Activated naive CD4-positive, alpha-beta T cell treated with anti-CD3 and anti-CD28 coated beads, Interleukin-2, amount 50 U/mL, for 24 hours (primary cell): ENCODE measurements at regions not wholly inside any gene's neighbourhood (a gene's known extent, or its start where the extent isn't known, plus 50 kb on each side); places are given as distances from the start of the nearest gene placed in this dataset.

ENCODE experiments used
- H3K27ac Mint-ChIP-seq: one replicate; pipeline ENCODE4 v1.8.0; 2021; ENCODE audit warnings: mild to moderate bottlenecking, mixed read lengths
- H3K27me3 Mint-ChIP-seq: one replicate; pipeline ENCODE4 v1.8.0; 2021; ENCODE audit warnings: mixed read lengths
- H3K36me3 Mint-ChIP-seq: one replicate; pipeline ENCODE4 v1.8.0; 2021; ENCODE audit warnings: mixed read lengths
- H3K4me1 Mint-ChIP-seq: one replicate; pipeline ENCODE4 v1.8.0; 2021; ENCODE audit warnings: mixed read lengths
- H3K4me3 Mint-ChIP-seq: one replicate; pipeline ENCODE4 v1.8.0; 2021; ENCODE audit warnings: mild to moderate bottlenecking, mixed read lengths
- H3K9me3 Mint-ChIP-seq: one replicate; pipeline ENCODE4 v1.8.0; 2021; ENCODE audit warnings: mixed read lengths

- Mint-ChIP-seq H3K9me3 (peaks cover 5% of the 10 kb centered on the region), H3K27me3 (no peaks in the 10 kb centered on the region), H3K4me1 (no peaks in the 10 kb centered on the region), H3K4me3 (no peak overlapping the region), H3K36me3 (no peaks in the 10 kb centered on the region), H3K27ac (no peak overlapping the region)
Measured at GRCh38 chr6:68458447-68458846, 176.6 kb upstream of the ADGRB3 start.

GRCh38 chr6:68447112-68447511, 188.0 kb upstream of the ADGRB3 start:
- H3K4me3 Mint-ChIP-seq: no peak overlapping the region
- H3K27ac Mint-ChIP-seq: no peak overlapping the region
- no peaks in the 10 kb centered on the region for H3K36me3 Mint-ChIP-seq
- H3K4me1 Mint-ChIP-seq: no peaks in the 10 kb centered on the region
- no peaks in the 10 kb centered on the region for H3K9me3 Mint-ChIP-seq
- H3K27me3 Mint-ChIP-seq: no peaks in the 10 kb centered on the region

- Mint-ChIP-seq H3K27me3 (no peaks in the 10 kb centered on the region), H3K4me3 (no peak overlapping the region), H3K9me3 (no peaks in the 10 kb centered on the region), H3K27ac (no peak overlapping the region), H3K4me1 (no peaks in the 10 kb centered on the region), H3K36me3 (no peaks in the 10 kb centered on the region)
Measured at GRCh38 chr6:68445926-68446325, 189.2 kb upstream of the ADGRB3 start.

GRCh38 chr6:68443704-68444103, 191.4 kb upstream of the ADGRB3 start:
- Mint-ChIP-seq H3K4me3 (no peak overlapping the region), H3K36me3 (no peaks in the 10 kb centered on the region), H3K4me1 (no peaks in the 10 kb centered on the region), H3K27ac (no peak overlapping the region), H3K9me3 (no peaks in the 10 kb centered on the region), H3K27me3 (no peaks in the 10 kb centered on the region)

GRCh38 chr6:68427630-68428029, 207.5 kb upstream of the ADGRB3 start:
- no peaks in the 10 kb centered on the region for H3K4me1 Mint-ChIP-seq
- no peak overlapping the region for H3K4me3 Mint-ChIP-seq
- H3K36me3 Mint-ChIP-seq: no peaks in the 10 kb centered on the region
- no peaks in the 10 kb centered on the region for H3K27me3 Mint-ChIP-seq
- H3K27ac Mint-ChIP-seq: no peak overlapping the region
- no peaks in the 10 kb centered on the region for H3K9me3 Mint-ChIP-seq

- H3K27ac Mint-ChIP-seq: no peak overlapping the region
- no peaks in the 10 kb centered on the region for H3K27me3 Mint-ChIP-seq
- H3K4me1 Mint-ChIP-seq: no peaks in the 10 kb centered on the region
- no peak overlapping the region for H3K4me3 Mint-ChIP-seq
- no peaks in the 10 kb centered on the region for H3K36me3 Mint-ChIP-seq
- no peaks in the 10 kb centered on the region for H3K9me3 Mint-ChIP-seq
Measured at GRCh38 chr6:68410021-68410420, 225.1 kb upstream of the ADGRB3 start.

GRCh38 chr6:68400396-68400795, 234.7 kb upstream of the ADGRB3 start:
- H3K4me3 Mint-ChIP-seq: no peak overlapping the region
- H3K27ac Mint-ChIP-seq: no peak overlapping the region
- H3K9me3 Mint-ChIP-seq: peaks cover 19% of the 10 kb centered on the region
- H3K4me1 Mint-ChIP-seq: no peaks in the 10 kb centered on the region
- no peaks in the 10 kb centered on the region for H3K36me3 Mint-ChIP-seq
- H3K27me3 Mint-ChIP-seq: no peaks in the 10 kb centered on the region

GRCh38 chr6:68391953-68392352, 243.1 kb upstream of the ADGRB3 start:
- Mint-ChIP-seq H3K27me3 (no peaks in the 10 kb centered on the region), H3K9me3 (peaks cover 4% of the 10 kb centered on the region), H3K36me3 (no peaks in the 10 kb centered on the region), H3K4me3 (no peak overlapping the region), H3K27ac (no peak overlapping the region), H3K4me1 (no peaks in the 10 kb centered on the region)

GRCh38 chr6:68372991-68373390, 262.1 kb upstream of the ADGRB3 start:
- no peak overlapping the region for H3K27ac Mint-ChIP-seq
- H3K27me3 Mint-ChIP-seq: no peaks in the 10 kb centered on the region
- H3K9me3 Mint-ChIP-seq: peaks cover 5% of the 10 kb centered on the region
- H3K36me3 Mint-ChIP-seq: no peaks in the 10 kb centered on the region
- H3K4me1 Mint-ChIP-seq: no peaks in the 10 kb centered on the region
- no peak overlapping the region for H3K4me3 Mint-ChIP-seq

GRCh38 chr6:68368845-68369244, 266.2 kb upstream of the ADGRB3 start:
- no peak overlapping the region for H3K27ac Mint-ChIP-seq
- no peaks in the 10 kb centered on the region for H3K36me3 Mint-ChIP-seq
- H3K4me1 Mint-ChIP-seq: no peaks in the 10 kb centered on the region
- H3K9me3 Mint-ChIP-seq: peaks cover 5% of the 10 kb centered on the region
- H3K27me3 Mint-ChIP-seq: no peaks in the 10 kb centered on the region
- no peak overlapping the region for H3K4me3 Mint-ChIP-seq

- Mint-ChIP-seq H3K4me3 (no peak overlapping the region), H3K27me3 (no peaks in the 10 kb centered on the region), H3K27ac (no peak overlapping the region), H3K9me3 (no peaks in the 10 kb centered on the region), H3K36me3 (no peaks in the 10 kb centered on the region), H3K4me1 (no peaks in the 10 kb centered on the region)
Measured at GRCh38 chr6:68364271-68364805, 270.7 kb upstream of the ADGRB3 start.

- H3K27ac Mint-ChIP-seq: no peak overlapping the region
- H3K27me3 Mint-ChIP-seq: no peaks in the 10 kb centered on the region
- no peaks in the 10 kb centered on the region for H3K9me3 Mint-ChIP-seq
- H3K4me3 Mint-ChIP-seq: no peak overlapping the region
- H3K4me1 Mint-ChIP-seq: no peaks in the 10 kb centered on the region
- no peaks in the 10 kb centered on the region for H3K36me3 Mint-ChIP-seq
Measured at GRCh38 chr6:68343901-68344300, 291.2 kb upstream of the ADGRB3 start.

- Mint-ChIP-seq H3K36me3 (no peaks in the 10 kb centered on the region), H3K27ac (no peak overlapping the region), H3K4me1 (no peaks in the 10 kb centered on the region), H3K4me3 (no peak overlapping the region), H3K27me3 (no peaks in the 10 kb centered on the region), H3K9me3 (no peaks in the 10 kb centered on the region)
Measured at GRCh38 chr6:68342286-68342685, 292.8 kb upstream of the ADGRB3 start.

- Mint-ChIP-seq H3K9me3 (no peaks in the 10 kb centered on the region), H3K27me3 (no peaks in the 10 kb centered on the region), H3K36me3 (no peaks in the 10 kb centered on the region), H3K27ac (no peak overlapping the region), H3K4me3 (no peak overlapping the region), H3K4me1 (no peaks in the 10 kb centered on the region)
Measured at GRCh38 chr6:68339488-68340131, 295.5 kb upstream of the ADGRB3 start.

GRCh38 chr6:68333442-68333841, 301.6 kb upstream of the ADGRB3 start:
- Mint-ChIP-seq H3K4me3 (no peak overlapping the region), H3K9me3 (no peaks in the 10 kb centered on the region), H3K4me1 (no peaks in the 10 kb centered on the region), H3K36me3 (no peaks in the 10 kb centered on the region), H3K27me3 (no peaks in the 10 kb centered on the region), H3K27ac (no peak overlapping the region)

- no peaks in the 10 kb centered on the region for H3K27me3 Mint-ChIP-seq
- H3K4me3 Mint-ChIP-seq: no peak overlapping the region
- no peaks in the 10 kb centered on the region for H3K9me3 Mint-ChIP-seq
- H3K36me3 Mint-ChIP-seq: no peaks in the 10 kb centered on the region
- no peak overlapping the region for H3K27ac Mint-ChIP-seq
- H3K4me1 Mint-ChIP-seq: no peaks in the 10 kb centered on the region
Measured at GRCh38 chr6:68328156-68328555, 306.9 kb upstream of the ADGRB3 start.

GRCh38 chr6:68326762-68327161, 308.3 kb upstream of the ADGRB3 start:
- Mint-ChIP-seq H3K9me3 (no peaks in the 10 kb centered on the region), H3K4me3 (no peak overlapping the region), H3K4me1 (no peaks in the 10 kb centered on the region), H3K36me3 (no peaks in the 10 kb centered on the region), H3K27me3 (no peaks in the 10 kb centered on the region), H3K27ac (no peak overlapping the region)
